ENCODE measurements at regions not wholly inside any gene's neighbourhood (a gene's known extent, or its start where the extent isn't known, plus 50 kb on each side); places are given as distances from the start of the nearest gene placed in this dataset.

- ChIA-PET POLR2A (no interaction called here), CTCF (no interaction called here)
- H3K4me3 ChIP-seq (ENCODE audit: low read depth, low read length), result no peak overlapping the region
- no peak for DNase-seq (ENCODE audit: low read depth, low spot score)
- TF ChIP-seq CTCF (IDR thresholded peaks at IDR 0.05; ENCODE audit: insufficient read depth, low read length, missing control alignments), result no peak
These were observed 269.0 kb upstream of the PDGFD start for GRCh38 chr11:104432981-104433380.

- no peak for DNase-seq (ENCODE audit: low read depth, low spot score)
- CTCF ChIA-PET, result no interaction called here
- no peak overlapping the region for H3K4me3 ChIP-seq (ENCODE audit: low read depth, low read length)
- POLR2A ChIA-PET, result no interaction called here
- TF ChIP-seq CTCF (IDR thresholded peaks at IDR 0.05; ENCODE audit: insufficient read depth, low read length, missing control alignments), result no peak
These were observed 268.6 kb upstream of the PDGFD start for GRCh38 chr11:104432526-104432925.

GRCh38 chr11:104422324-104422944 lies 258.5 kb upstream of the PDGFD start:
- POLR2A ChIA-PET, result no interaction called here
- no peak overlapping the region for H3K4me3 ChIP-seq (ENCODE audit: low read depth, low read length)
- CTCF ChIA-PET, result no interaction called here
- no peak for TF ChIP-seq CTCF (IDR thresholded peaks at IDR 0.05; ENCODE audit: insufficient read depth, low read length, missing control alignments)
- no peak for DNase-seq (ENCODE audit: low read depth, low spot score)

- DNase-seq (ENCODE audit: low read depth, low spot score), result no peak
- no peak for TF ChIP-seq CTCF (IDR thresholded peaks at IDR 0.05; ENCODE audit: insufficient read depth, low read length, missing control alignments)
- H3K4me3 ChIP-seq (ENCODE audit: low read depth, low read length), result no peak overlapping the region
- ChIA-PET CTCF (no interaction called here), POLR2A (no interaction called here)
These were observed 246.4 kb upstream of the PDGFD start for GRCh38 chr11:104410336-104410735.

- CTCF ChIA-PET, result no interaction called here
- POLR2A ChIA-PET, result no interaction called here
- DNase-seq (ENCODE audit: low read depth, low spot score), result no peak
- no peak for TF ChIP-seq CTCF (IDR thresholded peaks at IDR 0.05; ENCODE audit: insufficient read depth, low read length, missing control alignments)
- H3K4me3 ChIP-seq (ENCODE audit: low read depth, low read length), result no peak overlapping the region
These were observed 244.7 kb upstream of the PDGFD start for GRCh38 chr11:104408630-104409029.

GRCh38 chr11:104405277-104405676 lies 241.3 kb upstream of the PDGFD start:
- ChIA-PET CTCF (no interaction called here), POLR2A (no interaction called here)
- TF ChIP-seq CTCF (IDR thresholded peaks at IDR 0.05; ENCODE audit: insufficient read depth, low read length, missing control alignments), result no peak
- DNase-seq (ENCODE audit: low read depth, low spot score), result no peak
- H3K4me3 ChIP-seq (ENCODE audit: low read depth, low read length), result no peak overlapping the region

Data from AG04449 (cell line).